IPS-18a (cell line): ENCODE measurements at regions not wholly inside any gene's neighbourhood (a gene's known extent, or its start where the extent isn't known, plus 50 kb on each side); places are given as distances from the start of the nearest gene placed in this dataset.

ENCODE experiments used
- H3K27ac ChIP-seq: one replicate; pipeline ENCODE4 v1.5.1; 2013; ENCODE audit warnings: low read length
- H3K27me3 ChIP-seq: one replicate; pipeline ENCODE4 v1.6.1; 2013; ENCODE audit warnings: mild to moderate bottlenecking, low read length; ENCODE audit not compliant: control insufficient read depth, insufficient read depth
- H3K36me3 ChIP-seq: one replicate; pipeline ENCODE4 v1.6.1; 2013; ENCODE audit warnings: low read depth, low read length; ENCODE audit not compliant: control insufficient read depth
- H3K4me1 ChIP-seq: one replicate; pipeline ENCODE4 v1.6.1; 2013; ENCODE audit warnings: low read depth, low read length; ENCODE audit not compliant: control insufficient read depth
- H3K4me3 ChIP-seq: one replicate; pipeline ENCODE4 v1.5.1; 2013; ENCODE audit warnings: low read length
- H3K9ac ChIP-seq: one replicate; pipeline ENCODE4 v1.6.1; 2013; ENCODE audit warnings: mild to moderate bottlenecking, low read length, moderate library complexity
- H3K9me3 ChIP-seq: one replicate; pipeline ENCODE4 v1.6.1; 2013; ENCODE audit warnings: low read depth, low read length; ENCODE audit not compliant: control insufficient read depth

DNA sequence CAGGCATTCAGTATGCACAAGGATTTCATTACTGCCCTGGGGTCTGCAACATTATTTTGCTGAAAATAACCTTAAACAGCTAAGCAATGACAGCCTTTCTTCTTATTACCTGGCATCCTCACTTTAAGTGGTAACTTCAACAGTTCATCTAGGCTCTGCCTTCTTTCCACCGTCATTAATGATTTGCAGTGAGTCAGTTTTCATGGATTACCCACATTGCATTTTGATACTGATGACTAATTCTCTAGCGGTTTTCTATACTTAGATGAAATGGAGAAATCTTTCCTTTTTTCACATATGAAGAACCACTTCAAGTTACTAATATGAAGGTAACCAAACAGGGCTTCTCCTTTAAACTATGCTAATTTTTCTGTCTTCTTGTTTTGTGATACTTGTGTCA, 226.9 kb upstream of the TMPRSS15 start:
- H3K9me3 ChIP-seq, result no peaks in the 10 kb centered on the region
- no peak overlapping the region for H3K27ac ChIP-seq
- no peaks in the 10 kb centered on the region for H3K36me3 ChIP-seq
- H3K4me3 ChIP-seq, result no peak overlapping the region
- no peaks in the 10 kb centered on the region for H3K27me3 ChIP-seq
- no peaks in the 10 kb centered on the region for H3K4me1 ChIP-seq
- no peak overlapping the region for H3K9ac ChIP-seq

DNA sequence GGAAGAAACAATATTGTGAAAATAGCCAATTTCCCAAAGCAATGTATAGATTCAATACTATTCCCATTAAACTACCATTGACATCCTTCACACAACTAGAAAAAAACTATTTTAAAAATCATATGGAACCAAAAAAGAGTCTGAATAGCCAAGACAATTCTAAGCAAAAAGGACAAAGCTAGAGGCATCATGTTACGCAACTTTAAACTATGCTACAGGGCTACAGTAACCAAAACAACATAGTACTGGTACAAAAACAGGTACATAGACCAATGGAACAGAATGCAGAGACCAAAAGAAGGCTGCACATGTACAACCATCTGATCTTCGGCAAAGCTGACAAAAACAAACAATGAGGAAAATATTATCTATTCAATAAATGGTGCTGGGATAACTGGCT, 233.3 kb upstream of the TMPRSS15 start:
- Histone ChIP-seq H3K36me3 (no peaks in the 10 kb centered on the region), H3K9ac (no peak overlapping the region), H3K4me3 (no peak overlapping the region), H3K27ac (no peak overlapping the region), H3K27me3 (no peaks in the 10 kb centered on the region), H3K9me3 (no peaks in the 10 kb centered on the region), H3K4me1 (no peaks in the 10 kb centered on the region)

DNA sequence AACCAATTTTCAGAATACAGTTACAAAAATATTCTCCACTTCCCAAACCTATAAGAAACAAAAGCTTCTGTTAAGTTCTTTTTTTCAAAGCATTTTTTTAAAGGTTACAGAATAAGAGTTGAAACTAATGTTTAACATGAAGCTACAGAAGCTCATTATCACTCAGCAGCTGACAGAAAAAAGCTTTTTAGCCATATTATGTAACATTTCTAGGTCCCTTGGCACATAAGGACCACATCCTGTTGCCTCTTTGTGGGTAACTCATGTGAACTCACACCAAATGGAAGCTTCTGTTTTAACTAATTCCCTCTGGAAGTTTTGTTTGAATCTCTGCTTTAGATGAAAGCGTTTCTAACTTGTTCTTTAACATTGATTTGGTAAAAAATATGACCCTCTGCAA, 242.5 kb upstream of the TMPRSS15 start:
- no peak overlapping the region for H3K4me3 ChIP-seq
- no peaks in the 10 kb centered on the region for H3K36me3 ChIP-seq
- no peak overlapping the region for H3K9ac ChIP-seq
- no peaks in the 10 kb centered on the region for H3K27me3 ChIP-seq
- no peaks in the 10 kb centered on the region for H3K4me1 ChIP-seq
- H3K9me3 ChIP-seq, result no peaks in the 10 kb centered on the region
- no peak overlapping the region for H3K27ac ChIP-seq

DNA sequence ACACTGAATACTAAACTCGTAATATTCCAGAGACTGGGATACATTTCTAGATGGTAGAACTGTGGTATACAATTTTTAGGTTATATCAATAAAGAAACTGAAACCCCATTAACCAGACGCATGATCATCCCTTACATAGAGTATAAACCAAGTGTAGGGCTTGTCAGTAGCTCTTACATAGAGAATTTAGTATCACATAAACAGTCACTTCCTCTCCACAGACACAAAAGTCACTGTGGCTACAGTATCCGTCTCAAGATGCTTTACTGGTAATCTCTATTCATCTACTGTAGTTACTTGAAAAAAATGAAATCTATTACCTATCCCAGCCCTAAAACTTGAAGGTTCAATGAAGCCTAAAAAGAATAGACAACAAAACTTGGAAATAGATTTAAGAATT, 252.3 kb upstream of the TMPRSS15 start:
- Histone ChIP-seq H3K4me3 (no peak overlapping the region), H3K36me3 (no peaks in the 10 kb centered on the region), H3K9me3 (peaks cover 4% of the 10 kb centered on the region), H3K4me1 (no peaks in the 10 kb centered on the region), H3K27ac (no peak overlapping the region), H3K9ac (no peak overlapping the region), H3K27me3 (no peaks in the 10 kb centered on the region)

DNA sequence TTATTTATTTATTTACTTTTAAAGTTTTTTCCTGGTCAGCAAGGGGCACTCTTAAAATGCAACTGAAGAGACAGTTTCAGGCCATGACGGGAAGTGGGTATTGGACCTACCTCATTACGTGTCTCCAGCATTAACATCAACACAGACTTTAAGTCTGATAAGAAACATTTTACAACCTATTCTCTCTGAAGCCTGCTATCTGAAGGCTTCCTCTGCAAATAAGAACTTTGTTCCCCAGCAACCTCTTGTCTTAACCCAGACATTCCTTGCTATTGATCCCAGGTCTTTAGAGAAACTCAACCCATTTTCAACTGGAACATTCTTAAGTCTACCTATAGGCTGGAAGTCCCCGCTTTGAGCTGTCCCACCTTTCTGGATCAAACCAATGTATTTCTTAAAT, 258.3 kb upstream of the TMPRSS15 start:
- Histone ChIP-seq H3K4me3 (no peak overlapping the region), H3K27ac (no peak overlapping the region), H3K27me3 (no peaks in the 10 kb centered on the region), H3K9ac (no peak overlapping the region), H3K36me3 (no peaks in the 10 kb centered on the region), H3K9me3 (no peaks in the 10 kb centered on the region), H3K4me1 (no peaks in the 10 kb centered on the region)

DNA sequence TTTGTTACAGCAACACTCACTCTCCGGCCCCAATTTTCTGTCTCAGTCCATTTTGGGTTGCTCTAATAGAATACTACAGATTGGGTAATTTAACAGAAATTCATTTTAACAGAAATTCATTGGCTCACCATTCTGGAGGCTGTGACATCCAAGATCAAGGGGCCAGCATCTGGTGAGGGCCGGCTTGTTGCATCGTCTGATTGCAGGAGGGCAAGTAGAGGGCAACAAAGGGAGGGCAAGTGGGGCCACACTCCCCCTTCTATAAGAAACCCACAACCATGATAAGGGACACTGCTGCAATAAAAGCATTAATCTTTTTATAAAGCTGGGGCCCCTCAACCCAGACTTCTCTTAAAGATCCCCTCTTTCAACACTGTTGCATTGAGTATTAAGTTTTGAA, 260.1 kb upstream of the TMPRSS15 start:
- no peaks in the 10 kb centered on the region for H3K9me3 ChIP-seq
- H3K4me1 ChIP-seq, result no peaks in the 10 kb centered on the region
- H3K27me3 ChIP-seq, result no peaks in the 10 kb centered on the region
- no peak overlapping the region for H3K9ac ChIP-seq
- no peaks in the 10 kb centered on the region for H3K36me3 ChIP-seq
- H3K27ac ChIP-seq, result no peak overlapping the region
- H3K4me3 ChIP-seq, result no peak overlapping the region

DNA sequence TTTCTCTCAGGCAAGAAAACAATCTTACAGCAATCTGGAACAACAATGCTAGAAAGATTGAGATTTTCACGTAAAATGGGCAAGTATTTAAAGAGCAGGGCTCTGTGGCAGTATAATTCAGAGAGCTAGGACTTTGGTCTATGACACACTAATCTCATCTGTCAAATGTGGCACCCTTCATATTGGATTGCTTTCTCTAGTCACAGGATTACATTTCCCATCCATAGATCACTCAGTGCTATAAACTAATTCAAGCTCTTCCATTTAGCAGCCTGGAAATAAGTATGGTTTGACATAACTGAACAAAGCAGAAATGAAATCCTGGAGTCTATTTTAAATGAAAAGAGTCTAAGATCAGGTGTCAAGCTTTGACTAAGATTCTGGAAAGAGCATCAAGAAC, 263.1 kb upstream of the TMPRSS15 start:
- Histone ChIP-seq H3K36me3 (no peaks in the 10 kb centered on the region), H3K9ac (no peak overlapping the region), H3K27me3 (no peaks in the 10 kb centered on the region), H3K4me1 (no peaks in the 10 kb centered on the region), H3K27ac (no peak overlapping the region), H3K9me3 (peaks cover 4% of the 10 kb centered on the region), H3K4me3 (no peak overlapping the region)

DNA sequence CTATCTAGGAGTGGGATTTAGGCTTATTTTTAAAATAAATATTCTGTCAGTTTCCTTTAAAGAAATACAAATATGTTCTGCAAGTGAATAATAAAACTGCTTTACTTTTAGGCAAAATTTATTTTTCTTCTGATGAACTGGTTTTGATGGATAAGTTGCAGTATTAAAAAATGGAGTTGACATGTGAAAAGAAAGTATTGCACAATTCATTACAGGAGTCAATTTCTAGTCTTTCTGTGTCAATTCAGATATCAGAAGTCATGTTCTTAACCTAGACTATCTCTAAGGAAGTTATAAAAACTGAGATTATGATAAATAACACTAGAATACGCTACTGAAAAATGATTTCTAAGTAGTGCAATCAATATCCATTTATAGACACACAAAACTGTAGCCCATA, 270.2 kb upstream of the TMPRSS15 start:
- no peak overlapping the region for H3K4me3 ChIP-seq
- H3K9me3 ChIP-seq, result peaks cover 4% of the 10 kb centered on the region
- no peaks in the 10 kb centered on the region for H3K36me3 ChIP-seq
- no peak overlapping the region for H3K27ac ChIP-seq
- H3K9ac ChIP-seq, result no peak overlapping the region
- no peaks in the 10 kb centered on the region for H3K4me1 ChIP-seq
- H3K27me3 ChIP-seq, result no peaks in the 10 kb centered on the region

DNA sequence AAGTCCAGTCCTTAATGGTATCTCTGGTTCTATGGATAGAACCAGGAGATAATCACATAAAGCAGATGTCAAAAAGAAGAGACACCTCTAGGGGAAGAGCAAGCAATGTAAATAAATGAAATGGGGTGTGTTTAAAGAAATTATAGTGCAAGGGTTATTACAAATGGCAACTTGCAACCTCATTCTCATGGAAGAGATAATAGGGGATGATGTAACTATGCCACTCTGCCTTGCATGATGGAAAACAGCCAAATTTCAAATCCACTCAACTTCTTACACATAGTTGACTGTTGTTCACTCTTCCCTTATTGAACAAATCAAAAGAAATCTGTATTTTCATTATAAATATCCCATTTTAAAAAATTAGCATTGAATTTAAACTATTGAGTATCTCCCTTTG, 274.0 kb upstream of the TMPRSS15 start:
- Histone ChIP-seq H3K9me3 (no peaks in the 10 kb centered on the region), H3K27me3 (no peaks in the 10 kb centered on the region), H3K9ac (no peak overlapping the region), H3K36me3 (no peaks in the 10 kb centered on the region), H3K4me1 (no peaks in the 10 kb centered on the region), H3K27ac (no peak overlapping the region), H3K4me3 (no peak overlapping the region)

DNA sequence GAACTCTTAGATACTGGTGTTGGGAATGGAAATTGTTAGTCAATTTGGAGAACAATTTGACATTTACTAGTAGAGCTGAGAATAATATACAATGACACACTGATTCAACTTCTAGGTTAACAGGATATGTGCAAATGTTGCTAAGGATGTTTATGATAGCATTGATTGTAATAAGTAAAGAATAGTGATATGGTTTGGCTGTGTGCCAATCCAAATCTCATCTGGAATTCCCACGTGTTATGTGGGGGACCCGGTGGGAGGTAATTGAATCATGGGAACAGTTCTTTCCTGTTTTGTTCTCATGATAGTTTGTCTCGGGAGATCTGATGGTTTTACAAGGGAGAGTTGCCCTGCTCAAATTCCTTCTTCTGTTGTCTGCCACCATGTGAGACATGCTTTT, 302.4 kb upstream of the TMPRSS15 start:
- no peak overlapping the region for H3K27ac ChIP-seq
- no peak overlapping the region for H3K9ac ChIP-seq
- H3K4me3 ChIP-seq, result no peak overlapping the region
- no peaks in the 10 kb centered on the region for H3K4me1 ChIP-seq
- no peaks in the 10 kb centered on the region for H3K36me3 ChIP-seq
- H3K27me3 ChIP-seq, result no peaks in the 10 kb centered on the region
- no peaks in the 10 kb centered on the region for H3K9me3 ChIP-seq

DNA sequence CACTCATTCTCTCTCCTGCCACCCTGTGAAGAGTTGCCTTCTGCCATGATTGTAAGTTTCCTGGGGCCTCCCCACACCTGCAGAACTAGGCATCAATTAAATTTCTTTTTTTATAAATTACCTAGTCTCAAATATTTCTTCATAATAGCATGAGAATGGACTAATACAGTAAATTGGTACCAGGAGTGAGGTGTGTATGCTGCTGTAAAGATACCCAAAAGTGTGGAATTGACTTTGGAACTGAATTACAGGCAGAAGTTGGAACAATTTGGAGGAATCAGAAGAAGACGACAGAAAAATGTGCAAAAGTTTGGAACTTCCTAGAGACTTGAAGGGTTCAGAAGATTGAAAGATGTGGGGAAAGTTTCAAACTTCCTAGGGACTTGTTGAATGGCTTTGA, 308.1 kb upstream of the TMPRSS15 start:
- Histone ChIP-seq H3K36me3 (no peaks in the 10 kb centered on the region), H3K4me3 (no peak overlapping the region), H3K9me3 (no peaks in the 10 kb centered on the region), H3K27ac (no peak overlapping the region), H3K27me3 (no peaks in the 10 kb centered on the region), H3K9ac (no peak overlapping the region), H3K4me1 (no peaks in the 10 kb centered on the region)

DNA sequence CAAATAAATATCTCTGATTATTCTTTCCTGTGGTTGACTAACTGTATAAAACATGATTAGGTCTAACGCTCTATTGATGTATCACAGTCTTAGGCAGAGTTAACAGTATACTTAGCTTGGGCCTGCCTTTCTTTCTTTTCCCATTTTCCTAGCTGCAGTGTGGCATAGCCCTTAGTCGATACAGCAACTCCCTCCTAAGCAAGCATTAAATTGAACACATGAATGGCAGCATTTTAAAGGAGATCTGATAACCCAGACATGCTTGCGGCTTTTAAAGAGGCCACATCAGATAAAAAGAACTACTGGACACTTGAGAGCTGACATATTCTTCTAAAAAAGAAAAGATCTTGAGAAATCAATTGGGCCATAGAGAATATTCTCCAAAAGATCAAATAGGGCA, 312.0 kb upstream of the TMPRSS15 start:
- H3K4me1 ChIP-seq, result no peaks in the 10 kb centered on the region
- H3K9me3 ChIP-seq, result no peaks in the 10 kb centered on the region
- H3K27ac ChIP-seq, result no peak overlapping the region
- no peak overlapping the region for H3K4me3 ChIP-seq
- no peaks in the 10 kb centered on the region for H3K27me3 ChIP-seq
- no peak overlapping the region for H3K9ac ChIP-seq
- no peaks in the 10 kb centered on the region for H3K36me3 ChIP-seq
